GM20000 (cell line): ENCODE measurements at regions not wholly inside any gene's neighbourhood (a gene's known extent, or its start where the extent isn't known, plus 50 kb on each side); places are given as distances from the start of the nearest gene placed in this dataset.

ENCODE experiments used
- DNase-seq: peaks from one replicate; pipeline ENCODE4 v3.0.0; 2012; ENCODE audit warnings: low spot score
- TF ChIP-seq, protein P1 (sequence below): IDR thresholded peaks from 2 replicates; pipeline ENCODE4 v1.5.1; 2012; ENCODE audit warnings: mild to moderate bottlenecking, control low read depth; ENCODE audit errors: extremely low read depth, missing control alignments

DNA sequence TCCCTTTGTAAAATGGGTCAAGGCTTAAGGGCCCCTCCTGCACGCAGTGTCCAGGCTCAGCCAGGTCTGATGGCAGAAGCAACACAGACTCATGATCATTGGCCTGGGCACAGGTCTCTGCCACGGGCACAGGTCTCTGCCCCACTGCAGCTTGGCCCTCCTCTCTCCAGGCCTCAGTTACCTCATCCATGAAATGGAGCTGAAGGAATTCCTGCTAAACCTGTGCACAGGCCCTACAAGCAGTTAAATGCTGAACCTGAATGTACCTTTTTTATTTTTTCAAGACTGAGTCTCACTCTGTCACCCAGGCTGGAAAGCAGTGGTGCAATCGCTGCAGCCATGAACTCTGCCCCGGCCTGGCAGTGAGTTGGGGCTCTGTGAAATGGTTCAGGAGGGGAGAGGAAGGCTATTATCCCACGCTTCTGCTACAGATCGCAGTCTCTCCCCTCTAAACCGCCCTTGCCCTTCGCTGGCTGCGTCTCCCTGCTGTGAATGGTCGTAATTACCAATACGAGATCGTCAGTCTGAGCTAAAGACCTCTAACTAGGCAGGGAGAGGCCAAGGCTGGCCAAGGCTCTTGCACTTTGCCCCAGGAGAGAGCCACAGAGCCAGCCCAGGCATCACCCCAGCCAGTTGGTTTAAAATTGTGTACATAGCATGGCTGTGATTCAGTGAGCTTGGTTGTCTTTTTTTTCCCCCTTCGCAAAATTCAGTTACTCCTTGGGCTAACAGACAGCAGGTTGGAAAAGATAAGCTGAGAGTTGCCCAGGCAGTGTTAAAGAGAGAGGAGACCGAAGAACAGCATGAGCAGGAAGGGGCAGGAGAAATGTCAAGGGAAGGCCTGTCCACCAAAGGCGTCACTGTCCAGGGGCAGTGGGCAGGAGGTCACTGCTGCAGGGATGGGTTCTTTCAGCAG, 93.0 kb upstream of the KCTD7 start:
- TF ChIP-seq, protein P1, sequence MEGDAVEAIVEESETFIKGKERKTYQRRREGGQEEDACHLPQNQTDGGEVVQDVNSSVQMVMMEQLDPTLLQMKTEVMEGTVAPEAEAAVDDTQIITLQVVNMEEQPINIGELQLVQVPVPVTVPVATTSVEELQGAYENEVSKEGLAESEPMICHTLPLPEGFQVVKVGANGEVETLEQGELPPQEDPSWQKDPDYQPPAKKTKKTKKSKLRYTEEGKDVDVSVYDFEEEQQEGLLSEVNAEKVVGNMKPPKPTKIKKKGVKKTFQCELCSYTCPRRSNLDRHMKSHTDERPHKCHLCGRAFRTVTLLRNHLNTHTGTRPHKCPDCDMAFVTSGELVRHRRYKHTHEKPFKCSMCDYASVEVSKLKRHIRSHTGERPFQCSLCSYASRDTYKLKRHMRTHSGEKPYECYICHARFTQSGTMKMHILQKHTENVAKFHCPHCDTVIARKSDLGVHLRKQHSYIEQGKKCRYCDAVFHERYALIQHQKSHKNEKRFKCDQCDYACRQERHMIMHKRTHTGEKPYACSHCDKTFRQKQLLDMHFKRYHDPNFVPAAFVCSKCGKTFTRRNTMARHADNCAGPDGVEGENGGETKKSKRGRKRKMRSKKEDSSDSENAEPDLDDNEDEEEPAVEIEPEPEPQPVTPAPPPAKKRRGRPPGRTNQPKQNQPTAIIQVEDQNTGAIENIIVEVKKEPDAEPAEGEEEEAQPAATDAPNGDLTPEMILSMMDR = no peak
- no peak for DNase-seq

DNA sequence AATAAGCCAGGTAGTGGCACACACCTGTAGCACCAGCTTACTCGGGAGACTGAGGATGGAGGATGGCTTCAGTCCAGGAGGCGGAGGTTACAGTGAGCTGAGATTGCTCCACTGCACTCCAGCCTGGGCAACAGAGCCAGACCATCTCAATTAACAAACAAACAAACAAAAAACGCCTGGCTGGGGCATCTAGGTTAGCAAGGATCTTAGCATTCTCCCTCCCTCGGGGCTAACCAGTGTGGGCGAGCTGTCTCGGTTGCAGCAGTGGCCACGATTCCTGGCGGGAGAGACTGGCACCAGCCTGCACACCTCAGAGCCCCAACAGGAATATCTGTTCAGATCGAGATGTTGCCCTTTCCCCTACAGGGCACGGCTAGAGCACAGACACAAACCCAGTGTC, 91.3 kb upstream of the KCTD7 start:
- no peak for DNase-seq
- TF ChIP-seq, protein P1 = no peak

DNA sequence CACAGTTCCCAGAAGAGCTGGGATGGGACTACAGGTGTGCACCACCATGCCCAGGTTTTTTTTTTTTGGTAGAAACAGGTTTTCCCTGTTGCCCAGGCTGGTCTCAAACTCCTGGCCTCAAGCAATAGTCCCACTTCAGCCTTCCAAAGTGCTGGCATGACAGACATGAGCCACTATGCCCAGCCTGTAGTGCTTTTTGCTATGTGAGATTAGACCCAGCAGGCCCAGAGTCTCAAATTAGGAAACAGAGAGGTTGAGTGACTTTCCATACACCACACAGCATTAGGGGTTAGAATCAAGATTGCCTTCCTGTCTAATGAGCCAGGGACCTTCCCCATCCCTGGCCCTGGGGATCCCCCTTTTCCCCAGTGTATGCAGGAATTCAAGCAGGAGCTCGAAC, 90.8 kb upstream of the KCTD7 start:
- TF ChIP-seq, protein P1 = no peak
- DNase-seq = no peak

DNA sequence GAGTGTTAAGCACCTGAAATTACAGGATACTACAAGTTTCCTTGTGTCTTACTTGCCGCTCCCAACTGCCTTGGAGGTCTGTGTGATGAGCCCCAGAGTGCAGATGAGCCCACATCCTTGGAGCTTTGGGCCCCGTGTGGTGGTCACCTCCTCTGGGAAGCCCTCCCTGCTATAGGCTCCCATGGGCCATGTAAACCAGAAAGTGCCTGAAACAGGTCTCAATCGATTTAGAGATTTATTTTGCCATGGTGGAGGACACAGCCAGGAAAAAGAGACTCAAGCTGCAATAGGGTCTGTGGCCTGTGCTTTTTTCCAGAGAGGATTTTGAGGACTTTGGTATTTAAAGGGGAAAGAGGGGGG, 89.4 kb upstream of the KCTD7 start:
- DNase-seq = no peak
- TF ChIP-seq, protein P1 = no peak

DNA sequence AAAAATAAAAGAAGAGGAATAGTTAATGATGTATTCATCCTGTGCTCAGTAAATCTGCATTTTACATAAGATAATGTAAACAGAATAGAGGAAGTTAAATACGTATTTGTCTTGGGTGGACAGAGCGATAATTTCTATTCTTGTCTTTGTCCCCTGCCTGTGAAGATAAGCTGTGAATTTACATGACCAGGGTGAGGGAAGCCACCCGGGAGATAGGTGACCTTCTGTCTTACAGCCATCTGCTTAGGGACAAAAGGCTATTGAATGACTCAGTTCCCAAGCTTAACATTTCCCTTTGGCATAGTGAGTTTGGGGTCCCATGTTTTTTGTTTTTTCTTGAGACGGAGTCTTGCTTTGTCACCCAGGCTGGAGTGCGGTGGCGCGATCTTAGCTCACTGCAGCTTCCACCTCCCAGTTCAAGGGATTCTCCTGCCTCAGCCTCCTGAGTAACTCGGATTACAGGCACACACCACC, 88.7 kb upstream of the KCTD7 start:
- no peak for DNase-seq
- TF ChIP-seq, protein P1 = no peak

DNA sequence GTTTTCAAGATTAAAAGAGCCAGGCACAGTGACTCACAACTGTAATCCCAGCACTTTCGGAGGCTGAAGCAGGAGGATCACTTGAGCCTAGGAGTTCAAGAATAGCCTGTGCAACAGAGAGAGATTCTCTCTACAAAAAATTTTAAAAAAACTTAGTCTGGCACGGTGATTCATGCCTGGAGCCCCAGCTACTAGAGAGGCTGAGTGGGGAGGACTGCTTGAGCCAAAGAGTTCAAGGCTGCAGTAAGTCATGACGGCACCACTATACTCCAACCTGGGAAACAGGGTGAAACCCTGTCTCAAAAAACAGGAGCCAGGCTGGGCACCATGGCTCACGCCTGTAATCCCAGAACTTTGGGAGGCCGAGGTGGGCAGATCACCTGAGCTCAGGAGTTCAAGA, 86.6 kb upstream of the KCTD7 start:
- no peak for DNase-seq
- TF ChIP-seq, protein P1 = no peak

DNA sequence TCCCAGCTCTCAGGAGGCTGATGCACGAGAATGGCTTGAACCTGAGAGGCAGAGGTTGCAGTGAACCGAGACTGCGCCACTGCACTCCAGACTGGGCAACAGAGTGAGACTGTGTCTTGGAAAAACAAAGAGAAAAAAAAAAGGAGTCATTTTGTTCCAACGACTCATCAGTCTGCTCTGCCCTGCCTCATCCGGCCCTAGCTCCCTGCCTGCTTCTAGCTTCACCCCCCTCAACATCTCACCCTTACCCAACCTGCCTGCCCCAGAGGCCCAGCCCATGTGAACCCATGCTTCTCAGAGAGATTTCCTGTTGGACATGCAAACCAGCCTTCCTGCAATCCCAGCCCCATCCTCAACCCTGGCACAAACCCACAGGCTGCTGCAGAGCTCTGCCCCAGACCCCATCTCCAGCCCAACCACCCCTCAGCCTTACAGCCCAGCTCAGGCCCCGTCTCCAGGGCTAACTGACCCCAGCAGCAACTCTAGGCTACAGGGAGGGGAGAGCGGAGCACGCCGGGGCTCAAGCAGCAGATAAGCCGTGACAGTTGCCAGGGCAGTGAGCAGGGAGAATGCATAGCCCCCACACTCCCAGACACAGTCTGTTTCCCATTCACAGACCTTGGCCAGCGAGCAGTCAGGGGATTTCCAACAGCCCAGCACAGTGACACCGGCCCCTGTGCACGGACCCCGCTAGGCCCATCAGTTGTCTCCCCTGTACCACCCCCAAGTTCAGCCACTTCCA, 86.0 kb upstream of the KCTD7 start:
- TF ChIP-seq, protein P1 = no peak
- DNase-seq = no peak
